ENCODE measurements at regions not wholly inside any gene's neighbourhood (a gene's known extent, or its start where the extent isn't known, plus 50 kb on each side); places are given as distances from the start of the nearest gene placed in this dataset.

DNA sequence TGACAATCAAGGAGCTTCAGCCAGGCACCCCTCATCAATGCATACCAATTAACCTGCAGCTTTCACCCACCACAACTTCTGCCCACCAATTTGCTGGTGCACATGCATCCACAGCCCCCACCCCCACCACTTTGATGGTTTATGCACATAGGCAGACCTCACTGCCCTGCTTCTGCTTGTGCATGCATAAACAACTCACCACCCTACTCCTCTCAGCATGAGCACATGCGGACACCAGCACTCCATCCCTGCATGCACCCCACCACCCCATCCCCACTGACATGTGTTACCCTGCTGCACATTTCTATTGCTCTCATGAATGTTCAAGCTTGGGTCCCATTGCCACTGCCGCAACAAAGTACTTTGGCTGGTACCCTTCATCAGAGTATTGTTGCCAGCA, 94.5 kb upstream of the GALNTL6 start:
- TF ChIP-seq, protein P1, sequence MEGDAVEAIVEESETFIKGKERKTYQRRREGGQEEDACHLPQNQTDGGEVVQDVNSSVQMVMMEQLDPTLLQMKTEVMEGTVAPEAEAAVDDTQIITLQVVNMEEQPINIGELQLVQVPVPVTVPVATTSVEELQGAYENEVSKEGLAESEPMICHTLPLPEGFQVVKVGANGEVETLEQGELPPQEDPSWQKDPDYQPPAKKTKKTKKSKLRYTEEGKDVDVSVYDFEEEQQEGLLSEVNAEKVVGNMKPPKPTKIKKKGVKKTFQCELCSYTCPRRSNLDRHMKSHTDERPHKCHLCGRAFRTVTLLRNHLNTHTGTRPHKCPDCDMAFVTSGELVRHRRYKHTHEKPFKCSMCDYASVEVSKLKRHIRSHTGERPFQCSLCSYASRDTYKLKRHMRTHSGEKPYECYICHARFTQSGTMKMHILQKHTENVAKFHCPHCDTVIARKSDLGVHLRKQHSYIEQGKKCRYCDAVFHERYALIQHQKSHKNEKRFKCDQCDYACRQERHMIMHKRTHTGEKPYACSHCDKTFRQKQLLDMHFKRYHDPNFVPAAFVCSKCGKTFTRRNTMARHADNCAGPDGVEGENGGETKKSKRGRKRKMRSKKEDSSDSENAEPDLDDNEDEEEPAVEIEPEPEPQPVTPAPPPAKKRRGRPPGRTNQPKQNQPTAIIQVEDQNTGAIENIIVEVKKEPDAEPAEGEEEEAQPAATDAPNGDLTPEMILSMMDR (conservative IDR thresholded peaks at IDR 0.05; ENCODE audit: low read depth, low read length) = no peak
- DNase-seq (ENCODE audit: low read depth) = no peak
- H3K4me3 ChIP-seq (ENCODE audit: low read length) = no peak overlapping the region

DNA sequence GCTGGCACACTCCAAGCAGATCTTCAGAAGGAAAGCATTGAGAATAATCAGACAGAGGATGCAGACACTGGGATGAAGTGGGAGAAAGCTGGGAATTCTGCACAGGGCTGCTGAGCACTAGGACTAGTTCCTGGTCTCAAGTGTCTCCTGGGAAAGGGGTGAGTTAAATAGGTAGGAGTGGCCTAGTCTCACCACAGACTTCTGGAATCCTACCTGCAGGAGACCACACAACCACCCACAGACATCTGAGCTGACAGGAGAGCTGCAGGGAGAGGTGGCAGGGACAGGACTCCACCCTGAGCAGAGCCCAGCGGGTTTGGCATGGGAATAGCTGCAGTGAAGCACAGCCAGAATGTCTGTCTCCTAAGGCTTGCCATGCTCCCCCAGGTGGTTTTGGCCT, 95.1 kb upstream of the GALNTL6 start:
- TF ChIP-seq, protein P1 (conservative IDR thresholded peaks at IDR 0.05; ENCODE audit: low read depth, low read length) = no peak
- DNase-seq (ENCODE audit: low read depth) = no peak
- no peak overlapping the region for H3K4me3 ChIP-seq (ENCODE audit: low read length)

DNA sequence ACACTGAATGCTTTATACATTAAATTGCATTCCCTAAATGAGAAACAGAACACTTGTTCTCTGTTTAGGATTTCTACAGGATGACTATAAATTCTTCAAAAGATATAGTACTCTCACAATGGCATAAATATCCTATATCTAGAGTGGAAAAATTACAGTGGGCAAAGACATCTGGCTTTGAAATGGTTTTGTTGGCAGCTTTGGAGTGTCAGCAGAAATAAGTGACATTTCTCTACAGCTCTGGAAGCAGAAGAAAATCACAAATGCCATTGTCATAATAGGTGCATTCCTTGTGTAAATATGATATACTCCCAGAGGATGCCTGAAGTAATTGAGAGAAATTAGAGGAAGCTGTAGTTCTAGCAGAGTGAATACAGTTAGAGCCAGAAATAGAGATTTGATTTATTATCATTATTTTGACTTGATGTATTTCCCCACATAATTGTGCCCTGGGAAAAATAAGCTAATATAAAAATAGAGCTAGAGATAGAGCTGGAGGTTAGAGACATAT, 95.9 kb upstream of the GALNTL6 start:
- no peak for DNase-seq (ENCODE audit: low read depth)
- no peak overlapping the region for H3K4me3 ChIP-seq (ENCODE audit: low read length)
- TF ChIP-seq, protein P1 (conservative IDR thresholded peaks at IDR 0.05; ENCODE audit: low read depth, low read length) = no peak

DNA sequence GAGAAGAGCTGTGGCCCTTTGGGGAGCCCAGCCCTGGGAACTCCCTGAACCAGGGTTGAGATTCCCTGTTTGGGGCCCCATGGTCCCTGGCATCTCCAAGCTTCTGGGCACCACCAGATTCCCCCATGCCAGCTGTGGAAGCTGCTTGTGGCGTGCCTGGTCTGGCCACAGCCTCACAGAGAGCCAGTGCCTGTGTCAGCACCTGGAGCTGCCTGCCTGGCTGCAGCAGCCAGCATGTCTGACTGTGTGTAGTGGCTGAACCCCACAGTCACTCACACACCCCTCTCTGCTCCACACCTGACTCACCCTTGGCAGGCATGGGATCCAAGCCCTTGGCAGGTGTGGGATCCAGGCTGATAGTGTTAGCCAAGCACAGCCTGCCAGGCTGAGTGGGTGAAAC, 97.2 kb upstream of the GALNTL6 start:
- DNase-seq (ENCODE audit: low read depth) = no peak
- TF ChIP-seq, protein P1 (conservative IDR thresholded peaks at IDR 0.05; ENCODE audit: low read depth, low read length) = no peak
- no peak overlapping the region for H3K4me3 ChIP-seq (ENCODE audit: low read length)

DNA sequence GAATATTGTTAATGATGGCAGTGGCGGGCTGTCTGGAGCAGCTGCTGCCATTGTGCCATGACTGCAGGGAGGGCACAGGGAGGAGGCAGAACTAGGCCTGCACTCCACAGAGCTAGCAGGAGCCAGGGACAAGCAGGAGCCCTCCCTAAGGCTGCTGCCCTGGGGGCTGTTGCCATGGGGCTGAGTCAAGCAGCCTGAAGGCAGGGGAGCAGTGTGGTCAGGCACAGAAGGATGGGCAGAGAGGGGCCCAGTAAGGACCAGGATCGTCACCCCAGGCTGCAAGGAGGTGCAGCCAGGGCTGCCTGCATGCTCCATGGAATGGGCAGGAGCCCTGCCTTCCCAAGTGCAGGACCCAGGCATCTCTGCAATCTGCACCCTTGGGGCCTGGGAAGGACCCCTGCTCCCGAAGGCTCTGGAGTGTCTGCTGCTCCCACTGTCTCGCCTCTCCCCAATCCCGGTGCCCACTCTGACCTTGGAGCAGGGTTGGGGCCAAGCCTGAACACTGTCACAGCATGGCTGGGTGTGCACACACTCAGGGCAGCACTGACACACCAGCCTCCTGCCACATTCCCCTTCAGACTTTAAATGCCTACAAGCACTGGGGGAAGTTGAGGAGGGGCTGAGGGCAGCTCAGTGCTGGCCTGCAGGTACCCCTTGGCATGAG, 98.3 kb upstream of the GALNTL6 start:
- TF ChIP-seq, protein P1 (conservative IDR thresholded peaks at IDR 0.05; ENCODE audit: low read depth, low read length) = no peak
- DNase-seq (ENCODE audit: low read depth) = no peak
- no peak overlapping the region for H3K4me3 ChIP-seq (ENCODE audit: low read length)

DNA sequence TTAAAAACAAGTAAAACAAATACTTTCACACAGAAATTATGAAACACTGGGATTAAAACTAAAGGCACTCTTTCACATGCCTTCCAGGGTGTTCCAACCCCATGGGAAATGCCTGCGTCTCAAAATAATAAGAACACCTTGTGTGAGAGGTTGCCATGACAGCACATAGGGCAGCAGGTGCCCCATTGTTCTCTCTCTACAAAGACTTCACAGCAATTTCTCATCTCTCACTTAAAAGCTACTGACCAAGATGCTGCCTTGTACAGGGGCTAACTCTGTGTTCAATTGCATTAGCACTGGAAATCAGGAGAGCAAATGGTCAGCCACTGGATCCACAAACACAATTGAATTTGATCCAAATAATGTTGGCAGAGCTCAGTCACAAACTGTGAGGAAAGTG, 102.5 kb upstream of the GALNTL6 start:
- TF ChIP-seq, protein P1 (conservative IDR thresholded peaks at IDR 0.05; ENCODE audit: low read depth, low read length) = no peak
- H3K4me3 ChIP-seq (ENCODE audit: low read length) = no peak overlapping the region
- no peak for DNase-seq (ENCODE audit: low read depth)

DNA sequence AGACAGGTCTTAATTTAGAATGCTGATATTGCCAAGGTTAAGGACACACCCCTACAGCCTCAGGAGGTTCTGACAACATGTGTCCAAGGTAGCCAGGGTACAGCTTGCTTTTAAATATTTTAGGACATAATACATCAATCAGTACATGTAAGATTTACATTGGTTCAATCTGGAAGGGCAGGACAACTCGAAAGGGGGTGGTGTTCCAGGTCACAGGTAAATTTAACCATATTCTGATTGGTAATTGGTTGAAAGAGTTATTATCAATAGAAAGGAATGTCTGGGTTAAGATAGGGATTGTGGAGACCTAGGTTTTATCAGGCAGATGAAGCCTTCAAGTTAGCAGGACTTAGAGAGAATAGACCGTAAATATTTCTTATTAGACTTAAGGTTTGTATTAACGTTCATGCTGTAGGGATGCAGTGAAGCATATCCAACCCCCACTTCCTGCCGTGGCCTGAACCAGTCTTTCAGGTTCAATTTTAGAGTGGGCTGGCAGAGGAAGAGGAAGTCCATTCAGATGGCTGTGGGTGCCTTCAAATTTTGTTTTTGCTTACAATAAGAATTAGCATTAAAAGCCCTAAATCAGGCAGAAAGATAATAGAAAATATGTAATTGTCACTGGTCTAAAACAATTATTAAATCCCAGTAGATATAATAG, 136.5 kb upstream of the GALNTL6 start:
- TF ChIP-seq, protein P1 (conservative IDR thresholded peaks at IDR 0.05; ENCODE audit: low read depth, low read length) = no peak
- no peak overlapping the region for H3K4me3 ChIP-seq (ENCODE audit: low read length)

More for the DNA sequence above, 136.5 kb upstream of the GALNTL6 start:
- no peak for DNase-seq (ENCODE audit: low read depth)

Data from retinal pigment epithelial cell (primary cell).